Breast epithelium (tissue), 3 donors: ENCODE measurements at regions not wholly inside any gene's neighbourhood (a gene's known extent, or its start where the extent isn't known, plus 50 kb on each side); places are given as distances from the start of the nearest gene placed in this dataset.

Source experiments
- CTCF ChIP-seq, 3 donors: fragments of 450-650 bp; IDR thresholded peaks; one replicate each; pipeline ENCODE4 v1.5.1; 2016 to 2017; ENCODE audit warnings: antibody characterized with exemption in 3 of 3, mild to moderate bottlenecking in 3 of 3, moderate library complexity in 3 of 3
- POLR2A ChIP-seq: fragments of 450-650 bp; IDR thresholded peaks from one replicate; pipeline ENCODE4 v1.6.1; 2016; ENCODE audit warnings: antibody characterized with exemption, mild to moderate bottlenecking, moderate library complexity
- POLR2AphosphoS5 ChIP-seq, 3 donors: sonication (generic); formaldehyde crosslinking; IDR thresholded peaks; one replicate each; pipeline ENCODE4 v1.6.1; 2017; ENCODE audit warnings: antibody characterized with exemption in 3 of 3

DNA sequence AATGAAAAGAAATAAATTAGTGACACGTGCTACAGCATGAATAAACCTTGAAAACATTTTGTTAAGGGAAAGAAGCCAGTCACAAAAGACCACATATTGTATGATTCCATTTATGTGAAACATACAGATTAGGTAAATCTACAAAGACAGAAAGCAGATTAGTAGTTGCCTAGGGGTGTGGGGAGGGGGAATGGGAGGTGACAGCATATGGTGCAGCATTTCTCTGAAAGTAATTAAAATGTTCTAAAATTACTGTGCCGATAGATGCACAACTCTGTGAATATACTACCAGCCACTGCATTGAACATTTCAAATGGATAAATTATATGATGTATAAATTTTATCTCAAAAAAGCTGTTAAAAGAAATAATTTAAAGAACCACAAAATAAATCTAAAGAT lies 161.0 kb downstream of the TRIB2 start:
- TF ChIP-seq CTCF (IDR thresholded peaks at IDR 0.05) (no peak), POLR2AphosphoS5 (IDR thresholded peaks at IDR 0.05) (no peak), POLR2A (no peak)
